Muscle of leg (tissue), 3 donors: ENCODE measurements at regions not wholly inside any gene's neighbourhood (a gene's known extent, or its start where the extent isn't known, plus 50 kb on each side); places are given as distances from the start of the nearest gene placed in this dataset.
"Not testable (repeated sequence)": the region's sequence is repeated elsewhere in the genome, so short reads cannot be mapped to it uniquely, and the experiment has no call there.

Experiments used
- DNase-seq: peaks from one replicate; pipeline ENCODE4 v3.0.0; 2013
- H3K27ac ChIP-seq: one replicate; pipeline ENCODE4 v1.5.1; 2013; ENCODE audit warnings: mild to moderate bottlenecking, low read length, control low read depth
- H3K27me3 ChIP-seq: one replicate; pipeline ENCODE4 v1.6.1; 2013; ENCODE audit warnings: low read length; ENCODE audit not compliant: control insufficient read depth, insufficient read depth
- H3K36me3 ChIP-seq: one replicate; pipeline ENCODE4 v1.6.1; 2013; ENCODE audit warnings: low read length; ENCODE audit not compliant: control insufficient read depth, insufficient read depth
- H3K4me1 ChIP-seq: one replicate; pipeline ENCODE4 v1.6.1; 2013; ENCODE audit warnings: low read length; ENCODE audit not compliant: control insufficient read depth, insufficient read depth
- H3K4me3 ChIP-seq: one replicate; pipeline ENCODE4 v1.5.1; 2013; ENCODE audit warnings: low read length, control low read depth
- H3K9me3 ChIP-seq: replicated peaks from 2 replicates; pipeline ENCODE4 v1.6.1; 2013; ENCODE audit warnings: low read depth, low read length; ENCODE audit not compliant: control insufficient read depth
- WGBS: methylation state at CpG from one replicate; pipeline ENCODE4 v1.1.5; 2013; ENCODE audit warnings: missing lambda C conversion rate; ENCODE audit not compliant: insufficient coverage; 5-methylcytosine and 5-hydroxymethylcytosine counted together

DNA sequence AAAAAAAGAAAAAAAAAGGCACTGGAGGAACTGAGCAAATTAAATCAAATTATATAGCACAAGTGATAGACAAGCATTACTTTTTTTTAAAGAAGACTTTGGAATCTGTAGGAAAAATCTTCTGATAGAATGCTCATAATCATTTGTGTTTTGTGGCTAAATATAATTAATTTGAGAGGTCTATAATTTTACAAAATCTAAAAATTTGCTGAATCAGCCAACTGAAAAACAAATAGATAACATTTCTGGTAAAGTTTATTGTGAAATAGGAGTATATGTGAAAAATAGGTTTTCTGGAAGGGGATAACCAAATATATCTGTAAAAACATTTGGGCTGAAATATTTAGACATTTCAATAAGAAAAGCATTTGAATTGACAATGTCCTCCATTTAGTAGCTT is 844.9 kb upstream of the COBL start:
- Histone ChIP-seq H3K36me3 (no peaks in the 10 kb centered on the region), H3K4me1 (no peaks in the 10 kb centered on the region)
- DNase-seq = no peak

DNA sequence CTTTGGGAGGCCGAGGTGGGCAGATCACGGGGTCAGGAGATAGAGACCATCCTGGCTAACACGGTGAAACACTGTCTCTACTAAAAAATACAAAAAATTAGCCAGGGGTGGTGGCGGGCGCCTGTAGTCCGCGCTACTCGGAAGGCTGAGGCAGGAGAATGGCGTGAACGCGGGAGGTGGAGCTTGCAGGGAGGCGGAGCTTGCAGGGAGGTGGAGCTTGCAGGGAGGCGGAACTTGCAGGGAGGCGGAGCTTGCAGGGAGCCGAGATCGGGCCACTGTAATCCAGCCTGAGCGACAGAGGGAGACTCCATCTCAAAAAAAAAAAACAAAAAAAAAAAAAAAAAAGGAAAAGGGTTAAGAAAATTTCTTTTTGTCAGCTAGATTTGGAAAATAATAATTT is 842.8 kb upstream of the COBL start:
- not testable (repeated sequence) for H3K36me3 ChIP-seq, H3K27me3 ChIP-seq, H3K4me3 ChIP-seq, H3K9me3 ChIP-seq, DNase-seq, H3K4me1 ChIP-seq, H3K27ac ChIP-seq
- 98% methylated on average over 6 of the region's 17 CpGs for WGBS

More for the DNA sequence above, 844.9 kb upstream of the COBL start:
- Histone ChIP-seq H3K27me3 (no peaks in the 10 kb centered on the region), H3K9me3 (no peaks in the 10 kb centered on the region), H3K27ac (no peak overlapping the region), H3K4me3 (no peak overlapping the region)

DNA sequence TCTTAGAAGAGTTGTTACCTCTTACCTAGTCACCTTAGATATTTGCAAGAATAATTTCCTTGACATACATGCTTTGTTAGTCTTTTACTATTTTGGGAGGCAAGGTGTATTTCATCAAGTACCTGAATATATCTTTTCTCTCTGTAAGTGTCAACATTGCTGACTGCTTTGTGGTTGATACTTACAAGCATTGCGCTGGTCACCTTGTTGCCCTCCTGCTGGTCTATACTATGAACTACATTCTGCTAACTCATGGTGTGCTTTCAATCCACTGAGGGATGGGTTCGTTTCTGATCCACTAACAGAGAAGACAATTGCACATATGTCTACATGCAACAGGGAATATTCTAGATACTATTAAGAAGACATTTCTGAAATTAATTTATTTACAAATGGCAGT is 837.8 kb upstream of the COBL start:
- Histone ChIP-seq H3K27ac (no peak overlapping the region), H3K36me3 (no peaks in the 10 kb centered on the region), H3K9me3 (no peaks in the 10 kb centered on the region), H3K4me3 (no peak overlapping the region), H3K4me1 (no peaks in the 10 kb centered on the region), H3K27me3 (no peaks in the 10 kb centered on the region)
- no peak for DNase-seq
- no CpG with 5 or more reads among the region's 2 CpGs for WGBS

- no peaks in the 10 kb centered on the region for H3K4me1 ChIP-seq
- no peak overlapping the region for H3K27ac ChIP-seq
- DNase-seq = no peak
- H3K4me3 ChIP-seq = no peak overlapping the region
- no peaks in the 10 kb centered on the region for H3K27me3 ChIP-seq
- no CpG with 5 or more reads among the region's 1 CpG for WGBS
- H3K36me3 ChIP-seq = no peaks in the 10 kb centered on the region
- H3K9me3 ChIP-seq = no peaks in the 10 kb centered on the region
Measured at GRCh38 chr7:52151559-52151958, 835.0 kb upstream of the COBL start.

- Histone ChIP-seq H3K36me3 (no peaks in the 10 kb centered on the region), H3K27me3 (no peaks in the 10 kb centered on the region), H3K27ac (no peak overlapping the region), H3K9me3 (no peaks in the 10 kb centered on the region), H3K4me1 (no peaks in the 10 kb centered on the region), H3K4me3 (no peak overlapping the region)
- no peak for DNase-seq
- WGBS = no CpG with 5 or more reads among the region's 2 CpGs
Measured at GRCh38 chr7:52150952-52151351, 834.3 kb upstream of the COBL start.

- Histone ChIP-seq H3K9me3 (no peaks in the 10 kb centered on the region), H3K4me3 (no peak overlapping the region), H3K4me1 (no peaks in the 10 kb centered on the region), H3K36me3 (no peaks in the 10 kb centered on the region), H3K27me3 (no peaks in the 10 kb centered on the region), H3K27ac (no peak overlapping the region)
- WGBS = no CpG with 5 or more reads among the region's 6 CpGs
- DNase-seq = no peak
Measured at GRCh38 chr7:52146871-52147634, 830.4 kb upstream of the COBL start.

- H3K4me3 ChIP-seq = no peak overlapping the region
- H3K27ac ChIP-seq = no peak overlapping the region
- no peaks in the 10 kb centered on the region for H3K4me1 ChIP-seq
- no peaks in the 10 kb centered on the region for H3K36me3 ChIP-seq
- DNase-seq = no peak
- H3K27me3 ChIP-seq = no peaks in the 10 kb centered on the region
- H3K9me3 ChIP-seq = no peaks in the 10 kb centered on the region
- WGBS = 20% methylated on average over 1 of the region's 4 CpGs
Measured at GRCh38 chr7:52143219-52143618, 826.6 kb upstream of the COBL start.

GRCh38 chr7:52140851-52141250 is 824.2 kb upstream of the COBL start:
- Histone ChIP-seq H3K27me3 (no peaks in the 10 kb centered on the region), H3K4me3 (no peak overlapping the region), H3K27ac (no peak overlapping the region), H3K4me1 (no peaks in the 10 kb centered on the region), H3K9me3 (no peaks in the 10 kb centered on the region), H3K36me3 (no peaks in the 10 kb centered on the region)
- WGBS = 76% methylated on average over 3 of the region's 4 CpGs
- no peak for DNase-seq

DNA sequence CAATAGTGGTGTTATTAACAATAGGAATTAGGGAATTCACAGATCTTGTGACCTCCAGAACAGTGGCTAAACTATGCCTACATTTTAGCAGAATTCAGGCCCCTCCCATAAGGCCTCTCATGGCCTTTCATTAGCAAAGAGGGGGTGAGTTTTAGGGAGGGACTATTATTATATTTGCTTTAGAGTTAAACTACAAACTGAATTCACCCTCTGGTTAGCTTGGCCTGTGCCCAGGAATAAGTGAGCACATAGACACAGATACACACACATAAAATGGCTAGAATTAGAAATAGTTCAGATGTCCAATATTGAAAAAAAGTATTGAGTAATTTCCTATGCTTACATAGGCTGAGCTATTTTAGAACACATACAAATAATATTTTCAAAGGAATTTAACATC is 818.8 kb upstream of the COBL start:
- Histone ChIP-seq H3K36me3 (no peaks in the 10 kb centered on the region), H3K27me3 (no peaks in the 10 kb centered on the region), H3K9me3 (no peaks in the 10 kb centered on the region), H3K4me1 (no peaks in the 10 kb centered on the region), H3K27ac (no peak overlapping the region), H3K4me3 (no peak overlapping the region)
- no peak for DNase-seq

DNA sequence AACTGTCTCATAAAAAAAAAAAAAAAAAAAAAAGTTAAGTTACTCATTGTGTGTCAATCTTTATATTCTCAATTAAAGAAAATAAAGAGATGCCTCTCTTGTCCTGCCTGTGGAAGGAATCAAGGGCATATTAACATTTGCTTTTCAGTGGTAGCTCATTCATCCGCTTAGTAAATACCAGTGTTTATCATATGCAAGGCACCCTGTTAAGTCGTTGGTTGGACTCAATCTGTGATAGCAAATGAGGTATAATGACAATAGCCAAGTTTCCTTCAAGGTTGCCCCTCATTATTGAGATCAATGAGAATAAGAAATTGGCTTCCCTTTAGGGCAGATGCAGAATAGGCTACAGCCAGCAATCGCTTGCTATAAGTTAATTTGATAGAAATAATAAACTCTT is 812.7 kb upstream of the COBL start:
- no CpG with 5 or more reads among the region's 3 CpGs for WGBS
- no peaks in the 10 kb centered on the region for H3K4me1 ChIP-seq

DNA sequence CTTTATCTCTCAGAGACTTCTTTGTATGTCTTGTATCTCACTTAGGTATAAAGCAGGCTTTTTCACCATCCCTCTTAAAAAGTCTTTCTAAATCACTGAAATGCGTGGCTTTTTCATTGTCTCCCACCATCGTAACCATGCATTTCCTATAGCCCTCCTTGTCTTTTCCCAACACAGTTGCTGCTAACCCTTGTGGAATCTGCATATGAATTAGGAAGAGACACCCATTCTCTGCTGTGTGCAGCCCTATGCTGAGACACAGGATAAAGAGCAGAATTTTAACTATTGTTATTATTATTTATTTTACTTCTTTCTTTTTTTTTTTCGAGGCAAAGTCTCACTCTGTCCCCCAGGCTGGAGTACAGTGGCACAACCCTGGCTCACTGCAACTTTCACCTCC is 804.3 kb upstream of the COBL start:
- DNase-seq = no peak
- Histone ChIP-seq H3K4me3 (no peak overlapping the region), H3K27ac (no peak overlapping the region), H3K9me3 (no peaks in the 10 kb centered on the region), H3K4me1 (no peaks in the 10 kb centered on the region), H3K36me3 (no peaks in the 10 kb centered on the region), H3K27me3 (no peaks in the 10 kb centered on the region)
- 41% methylated on average over 3 of the region's 3 CpGs for WGBS

More for the DNA sequence above, 812.7 kb upstream of the COBL start:
- Histone ChIP-seq H3K9me3 (no peaks in the 10 kb centered on the region), H3K36me3 (no peaks in the 10 kb centered on the region), H3K27ac (no peak overlapping the region), H3K4me3 (no peak overlapping the region), H3K27me3 (no peaks in the 10 kb centered on the region)
- no peak for DNase-seq
